ENCODE measurements at regions not wholly inside any gene's neighbourhood (a gene's known extent, or its start where the extent isn't known, plus 50 kb on each side); places are given as distances from the start of the nearest gene placed in this dataset.

DNA sequence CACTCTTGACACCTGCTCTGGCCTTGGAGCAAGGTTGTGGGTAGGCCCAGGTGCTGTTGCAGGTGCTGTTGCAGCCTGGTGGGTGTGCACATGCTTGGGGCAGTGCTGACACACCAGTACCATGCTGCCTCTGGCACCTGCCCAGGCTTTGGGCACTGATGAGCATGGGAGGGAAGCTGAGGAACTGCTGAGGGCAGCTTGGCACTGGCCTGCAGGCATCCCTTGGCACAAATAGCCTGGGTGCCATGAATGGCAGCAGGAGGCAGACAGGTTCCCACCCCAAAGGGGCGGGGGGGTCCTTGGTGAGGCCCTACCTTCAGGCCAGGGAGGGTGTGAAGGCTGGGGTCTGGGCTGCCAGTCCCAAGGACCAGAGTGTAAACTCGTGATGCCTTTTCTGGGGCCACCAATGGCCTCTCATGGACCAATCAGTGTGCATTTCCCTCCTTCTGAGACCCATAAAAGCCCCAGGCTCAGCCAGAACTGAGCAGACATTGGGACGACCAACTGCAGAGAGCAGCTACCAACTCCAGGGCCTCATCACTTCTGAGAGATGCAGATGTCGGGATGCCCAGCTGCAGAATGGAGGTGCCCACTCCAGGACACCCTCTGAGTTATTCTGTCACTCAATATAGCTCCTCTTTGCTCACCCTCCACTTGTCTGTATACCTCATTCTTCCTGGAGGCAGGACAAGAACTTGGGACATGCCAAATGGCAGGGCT is 547.4 kb downstream of the ZWINT start:
- Histone ChIP-seq H3K9me1 (ENCODE audit: control insufficient read depth, extremely low read depth, insufficient read depth, low read length) (no peaks in the 10 kb centered on the region), H4K20me1 (ENCODE audit: control insufficient read depth, extremely low read depth, insufficient read depth, low read length) (no peaks in the 10 kb centered on the region), H3K36me3 (ENCODE audit: control insufficient read depth in 2 of 2, extremely low read depth in 1 of 2, insufficient read depth in 2 of 2, low read length in 2 of 2) (no peaks in the 10 kb centered on the region), H3K27me3 (ENCODE audit: control insufficient read depth, extremely low read depth, insufficient read depth, low read length) (no peaks in the 10 kb centered on the region), H2AFZ (ENCODE audit: control insufficient read depth, low read length) (no peak overlapping the region), H3K4me3 (ENCODE audit: control insufficient read depth in 2 of 3, extremely low read depth in 1 of 3, insufficient read depth in 2 of 3, low read depth in 1 of 3, low read length in 3 of 3) (no peak overlapping the region), H3K9ac (ENCODE audit: control insufficient read depth, extremely low read depth, insufficient read depth, low read length) (no peak overlapping the region), H3K79me2 (ENCODE audit: control insufficient read depth, insufficient read depth, low read length) (no peaks in the 10 kb centered on the region), H3K27ac (ENCODE audit: control insufficient read depth, insufficient read depth, low read length) (no peak overlapping the region), H3K9me3 (ENCODE audit: control insufficient read depth, low read depth, low read length) (peaks cover 3% of the 10 kb centered on the region), H3K4me2 (ENCODE audit: control insufficient read depth, extremely low read depth, insufficient read depth, low read depth, low read length) (no peak overlapping the region), H3K4me1 (ENCODE audit: control insufficient read depth, extremely low read depth, insufficient read depth, low read length) (no peaks in the 10 kb centered on the region)
- no peak for TF ChIP-seq EZH2 (IDR thresholded peaks at IDR 0.05; ENCODE audit: low read length)
- TF ChIP-seq, protein P1, sequence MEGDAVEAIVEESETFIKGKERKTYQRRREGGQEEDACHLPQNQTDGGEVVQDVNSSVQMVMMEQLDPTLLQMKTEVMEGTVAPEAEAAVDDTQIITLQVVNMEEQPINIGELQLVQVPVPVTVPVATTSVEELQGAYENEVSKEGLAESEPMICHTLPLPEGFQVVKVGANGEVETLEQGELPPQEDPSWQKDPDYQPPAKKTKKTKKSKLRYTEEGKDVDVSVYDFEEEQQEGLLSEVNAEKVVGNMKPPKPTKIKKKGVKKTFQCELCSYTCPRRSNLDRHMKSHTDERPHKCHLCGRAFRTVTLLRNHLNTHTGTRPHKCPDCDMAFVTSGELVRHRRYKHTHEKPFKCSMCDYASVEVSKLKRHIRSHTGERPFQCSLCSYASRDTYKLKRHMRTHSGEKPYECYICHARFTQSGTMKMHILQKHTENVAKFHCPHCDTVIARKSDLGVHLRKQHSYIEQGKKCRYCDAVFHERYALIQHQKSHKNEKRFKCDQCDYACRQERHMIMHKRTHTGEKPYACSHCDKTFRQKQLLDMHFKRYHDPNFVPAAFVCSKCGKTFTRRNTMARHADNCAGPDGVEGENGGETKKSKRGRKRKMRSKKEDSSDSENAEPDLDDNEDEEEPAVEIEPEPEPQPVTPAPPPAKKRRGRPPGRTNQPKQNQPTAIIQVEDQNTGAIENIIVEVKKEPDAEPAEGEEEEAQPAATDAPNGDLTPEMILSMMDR (optimal IDR thresholded peaks at IDR 0.05 in 1 of 3, IDR thresholded peaks at IDR 0.05 in 1 of 3, conservative IDR thresholded peaks at IDR 0.05 in 1 of 3; ENCODE audit: extremely low read depth in 1 of 3, insufficient read depth in 2 of 3, low read length in 3 of 3) = no peak
- DNase-seq (ENCODE audit: low read depth, low spot score) = no peak
- no peak for FAIRE-seq
- dilution Hi-C loops (cut with MboI; ENCODE audit: extremely low pct_ligation_motif_present, low sequenced_read_pairs) = no loop called here

DNA sequence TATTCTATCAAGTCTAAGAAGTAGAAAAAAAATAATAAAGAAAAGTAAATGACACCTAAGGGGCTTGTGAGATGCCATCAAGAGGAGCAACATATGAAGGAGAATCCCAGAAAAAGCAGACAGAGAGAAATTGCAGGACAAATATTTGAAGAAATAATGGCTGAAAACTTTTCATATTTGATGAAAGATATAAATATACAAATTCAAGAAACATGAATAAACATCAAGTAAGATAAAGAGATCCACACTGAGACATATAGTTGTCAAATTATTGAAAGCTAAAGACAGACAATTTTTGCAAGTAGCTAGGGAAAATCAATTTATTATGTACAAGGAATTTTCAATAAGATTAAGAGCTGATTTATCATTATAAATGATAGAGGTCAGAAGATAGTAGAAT is 558.0 kb downstream of the ZWINT start:
- Histone ChIP-seq H3K27ac (ENCODE audit: control insufficient read depth, insufficient read depth, low read length) (no peak overlapping the region), H2AFZ (ENCODE audit: control insufficient read depth, low read length) (no peak overlapping the region), H3K27me3 (ENCODE audit: control insufficient read depth, extremely low read depth, insufficient read depth, low read length) (no peaks in the 10 kb centered on the region), H3K9me1 (ENCODE audit: control insufficient read depth, extremely low read depth, insufficient read depth, low read length) (no peaks in the 10 kb centered on the region), H3K9ac (ENCODE audit: control insufficient read depth, extremely low read depth, insufficient read depth, low read length) (no peak overlapping the region), H3K4me2 (ENCODE audit: control insufficient read depth, extremely low read depth, insufficient read depth, low read depth, low read length) (no peak overlapping the region), H3K4me1 (ENCODE audit: control insufficient read depth, extremely low read depth, insufficient read depth, low read length) (no peaks in the 10 kb centered on the region), H3K4me3 (ENCODE audit: control insufficient read depth in 2 of 3, extremely low read depth in 1 of 3, insufficient read depth in 2 of 3, low read depth in 1 of 3, low read length in 3 of 3) (no peak overlapping the region), H3K9me3 (ENCODE audit: control insufficient read depth, low read depth, low read length) (no peaks in the 10 kb centered on the region), H3K79me2 (ENCODE audit: control insufficient read depth, insufficient read depth, low read length) (no peaks in the 10 kb centered on the region), H3K36me3 (ENCODE audit: control insufficient read depth in 2 of 2, extremely low read depth in 1 of 2, insufficient read depth in 2 of 2, low read length in 2 of 2) (no peaks in the 10 kb centered on the region), H4K20me1 (ENCODE audit: control insufficient read depth, extremely low read depth, insufficient read depth, low read length) (no peaks in the 10 kb centered on the region)
- TF ChIP-seq, protein P1 (optimal IDR thresholded peaks at IDR 0.05 in 1 of 3, IDR thresholded peaks at IDR 0.05 in 1 of 3, conservative IDR thresholded peaks at IDR 0.05 in 1 of 3; ENCODE audit: extremely low read depth in 1 of 3, insufficient read depth in 2 of 3, low read length in 3 of 3) = no peak
- TF ChIP-seq EZH2 (IDR thresholded peaks at IDR 0.05; ENCODE audit: low read length) = no peak
- dilution Hi-C loops (cut with MboI; ENCODE audit: extremely low pct_ligation_motif_present, low sequenced_read_pairs) = no loop called here
- DNase-seq (ENCODE audit: low read depth, low spot score) (no peak), FAIRE-seq (no peak)
